HG03135 (cell line): ENCODE measurements at regions not wholly inside any gene's neighbourhood (a gene's known extent, or its start where the extent isn't known, plus 50 kb on each side); places are given as distances from the start of the nearest gene placed in this dataset.
A peak's percentile ranks its signal among the peaks of the same experiment; 100 is the strongest.

ENCODE experiments used
- ATAC-seq: cut with Tn5 transposase; IDR thresholded peaks from one replicate; pipeline ENCODE4 v1.9.1; 2021; ENCODE audit warnings: mild to moderate bottlenecking, moderate library complexity; ENCODE audit not compliant: unreplicated experiment

- ATAC-seq, result no peak
Measured at GRCh38 chr6:105598264-105598663, 195.4 kb upstream of the PREP start.

GRCh38 chr6:105596284-105596755, 193.4 kb upstream of the PREP start:
- ATAC-seq, result no peak

GRCh38 chr6:105595829-105596228, 192.9 kb upstream of the PREP start:
- no peak for ATAC-seq

DNA sequence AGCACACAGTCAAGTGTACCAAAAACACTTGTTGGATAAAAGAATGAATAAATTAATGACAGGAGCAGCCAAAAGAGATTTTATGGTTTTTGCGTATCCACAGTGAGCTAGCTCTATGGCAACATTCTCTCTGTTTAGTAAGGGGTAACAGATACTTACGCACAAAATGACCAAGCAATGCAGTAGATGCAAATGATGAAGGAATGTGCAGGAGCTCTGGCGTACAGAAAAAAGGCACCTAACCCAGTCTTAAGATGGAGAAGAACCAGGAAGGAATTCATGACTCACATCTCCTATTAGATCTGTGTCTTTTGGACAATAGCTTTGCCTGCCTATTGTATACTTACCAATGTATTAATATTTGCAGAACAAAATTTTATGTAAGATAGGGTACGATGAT, 191.9 kb upstream of the PREP start:
- ATAC-seq, result no peak

GRCh38 chr6:105593805-105594671, 191.2 kb upstream of the PREP start:
- no peak for ATAC-seq

- ATAC-seq, result no peak
Measured at GRCh38 chr6:105593056-105593690, 190.3 kb upstream of the PREP start.

GRCh38 chr6:105592329-105592728, 189.4 kb upstream of the PREP start:
- no peak for ATAC-seq

DNA sequence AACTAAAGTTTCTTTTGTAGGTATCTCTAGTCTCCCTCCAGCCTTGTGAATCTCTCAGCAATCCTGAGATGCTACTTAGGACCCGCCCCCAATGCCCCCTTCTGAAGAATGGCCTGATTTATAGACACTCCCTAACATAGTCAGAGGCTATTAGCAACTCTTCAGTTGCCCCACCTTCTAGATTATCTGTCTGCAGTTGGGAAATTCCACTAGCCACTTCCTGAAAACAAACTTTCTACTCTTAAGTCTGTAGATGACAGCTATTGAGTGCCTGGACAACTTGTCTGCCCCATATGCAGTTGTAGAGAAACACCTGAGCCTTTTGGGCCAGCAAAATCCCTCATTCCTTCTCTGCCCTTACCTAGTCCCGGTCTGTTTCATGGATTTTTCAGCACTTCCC, 188.2 kb upstream of the PREP start:
- ATAC-seq, result peak; percentile 84

DNA sequence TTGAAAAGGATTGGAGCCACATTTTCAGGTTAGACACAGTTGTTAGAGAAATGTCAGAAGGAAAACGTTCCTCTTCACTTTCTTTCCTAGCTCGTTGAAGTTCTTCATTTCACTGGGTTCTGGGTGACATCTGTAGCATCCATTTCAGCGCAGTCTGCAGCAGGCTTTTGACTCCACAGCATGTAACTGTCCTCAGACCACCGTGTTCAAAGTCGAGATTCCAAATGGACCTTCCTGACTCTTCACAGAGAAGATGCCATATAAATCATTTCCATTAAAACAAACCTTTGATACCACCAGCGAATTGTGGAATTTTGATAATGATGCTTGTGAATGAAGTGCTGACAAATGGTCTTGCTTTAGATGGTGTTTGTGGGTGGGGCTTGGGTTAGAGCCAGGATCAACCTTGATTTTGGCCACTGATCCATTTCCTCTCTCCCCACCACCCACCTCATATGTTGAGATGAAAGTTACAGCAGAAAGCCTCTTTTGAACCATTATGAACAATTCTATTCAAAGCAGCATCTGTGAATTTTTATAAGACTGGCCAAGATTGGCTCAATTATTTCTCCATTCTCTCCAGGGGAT, 185.3 kb upstream of the PREP start:
- no peak for ATAC-seq

DNA sequence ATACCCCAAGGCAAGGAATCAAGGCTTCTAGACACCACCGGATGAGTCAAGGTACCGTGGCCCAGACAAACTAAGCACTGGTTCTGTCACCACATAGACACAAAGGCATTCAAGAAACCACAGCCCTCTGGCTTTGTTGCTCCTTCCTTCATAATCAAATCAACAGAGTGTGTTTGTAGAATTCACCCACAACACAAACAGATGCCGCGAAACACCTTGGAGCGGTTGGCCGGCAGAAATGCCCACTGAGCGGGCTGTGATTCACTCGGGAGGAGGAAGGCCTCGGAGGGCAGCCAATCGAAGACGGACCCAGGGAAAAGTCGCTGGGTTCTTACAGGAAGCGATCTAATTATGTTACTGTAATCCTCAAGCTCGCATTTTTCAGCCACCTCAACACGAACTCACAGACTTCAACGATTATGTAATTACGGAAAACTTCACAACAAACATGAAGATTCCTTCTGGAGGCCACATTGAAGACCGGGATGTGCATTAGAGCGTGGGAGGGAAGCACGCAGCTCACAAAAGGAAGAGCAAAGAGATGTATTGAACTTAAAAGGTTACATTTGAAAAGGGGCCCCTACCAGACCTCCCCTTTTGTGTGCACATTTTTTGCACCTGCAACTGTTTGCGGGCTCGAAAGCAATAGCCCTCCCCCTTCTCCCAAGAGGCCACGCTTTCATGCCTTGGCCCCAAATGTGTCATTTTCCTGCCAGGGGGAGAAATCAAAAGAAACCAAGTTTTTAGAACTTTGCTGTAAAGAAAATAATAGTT, 184.7 kb upstream of the PREP start:
- no peak for ATAC-seq

GRCh38 chr6:105578179-105578707, 175.4 kb upstream of the PREP start:
- no peak for ATAC-seq

- no peak for ATAC-seq
Measured at GRCh38 chr6:105573556-105573955, 170.7 kb upstream of the PREP start.

- ATAC-seq, result no peak
Measured at GRCh38 chr6:105573138-105573537, 170.3 kb upstream of the PREP start.

DNA sequence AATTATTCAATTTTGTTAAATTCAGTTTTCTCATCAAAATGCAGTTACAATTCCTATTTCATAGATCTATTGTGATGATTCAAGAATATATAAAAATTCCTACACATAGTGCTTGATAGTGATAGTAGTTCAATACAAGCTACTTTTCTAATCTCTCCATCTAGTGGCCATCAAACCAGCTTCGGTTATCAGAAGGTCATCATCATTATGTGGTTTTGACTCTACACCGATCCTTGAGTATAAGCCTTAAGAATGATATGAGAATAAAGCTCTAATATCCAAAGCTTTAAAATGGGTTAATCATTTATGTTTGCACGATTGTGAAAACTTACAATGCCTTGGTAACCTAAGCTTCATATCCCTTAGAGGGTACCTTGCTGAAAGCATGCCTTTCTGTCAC, 167.5 kb upstream of the PREP start:
- ATAC-seq, result no peak

DNA sequence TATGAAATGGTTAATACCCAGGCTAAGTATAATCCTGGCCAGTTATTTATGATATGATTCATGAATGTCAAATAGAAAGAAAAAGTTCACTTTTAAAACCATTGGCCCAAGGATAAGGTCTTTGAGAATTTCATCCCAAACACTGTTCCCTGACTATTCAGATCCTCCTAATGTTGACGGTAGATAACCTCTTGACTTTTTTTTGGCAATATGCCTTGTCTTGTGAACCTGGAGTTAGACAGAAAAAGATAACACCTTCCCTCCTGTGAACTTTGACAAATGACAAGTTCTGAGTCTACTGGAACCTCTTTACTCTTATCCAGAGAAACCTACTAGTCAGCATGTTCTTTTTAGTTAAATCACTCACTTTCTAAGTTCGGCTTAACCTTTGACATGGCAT, 166.8 kb upstream of the PREP start:
- ATAC-seq, result no peak

DNA sequence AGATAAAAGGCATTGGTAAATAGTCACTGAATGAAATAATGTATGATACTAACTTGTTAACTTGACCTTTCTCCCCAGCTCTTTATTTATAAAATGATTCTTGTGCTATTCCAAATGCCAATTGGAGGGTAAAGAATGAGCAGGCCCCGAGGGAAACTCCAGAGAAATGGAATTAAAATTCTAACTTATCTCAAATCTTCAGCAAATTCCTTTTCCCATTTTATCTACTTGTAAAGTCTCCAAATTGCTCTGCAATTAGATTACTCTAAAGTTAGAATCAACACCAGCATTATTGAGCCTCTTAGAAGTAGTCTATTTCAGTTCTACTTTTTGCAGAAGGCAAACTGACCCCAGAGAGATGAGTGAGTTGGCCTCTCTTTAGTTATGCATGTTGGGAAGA, 165.9 kb upstream of the PREP start:
- no peak for ATAC-seq

GRCh38 chr6:105568142-105568541, 165.3 kb upstream of the PREP start:
- ATAC-seq, result no peak

DNA sequence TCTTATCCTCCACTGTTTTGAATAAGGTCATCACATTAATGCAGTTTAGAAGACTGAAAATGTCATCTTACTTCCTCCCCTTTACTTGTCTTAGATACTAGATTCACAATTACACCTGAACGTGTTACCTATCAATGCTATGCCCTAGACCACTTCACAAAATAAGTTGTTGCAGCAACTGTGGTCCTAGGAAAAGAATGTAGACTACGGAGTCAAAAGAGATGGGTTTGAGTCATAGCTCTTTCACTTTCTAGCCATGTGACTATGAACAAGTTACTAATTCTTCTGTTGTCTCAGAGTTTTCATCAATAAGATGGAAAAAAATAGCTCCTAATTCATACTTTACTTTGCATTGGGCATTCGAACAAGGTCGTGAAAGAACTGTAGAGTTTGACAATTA, 164.3 kb upstream of the PREP start:
- ATAC-seq, result no peak

DNA sequence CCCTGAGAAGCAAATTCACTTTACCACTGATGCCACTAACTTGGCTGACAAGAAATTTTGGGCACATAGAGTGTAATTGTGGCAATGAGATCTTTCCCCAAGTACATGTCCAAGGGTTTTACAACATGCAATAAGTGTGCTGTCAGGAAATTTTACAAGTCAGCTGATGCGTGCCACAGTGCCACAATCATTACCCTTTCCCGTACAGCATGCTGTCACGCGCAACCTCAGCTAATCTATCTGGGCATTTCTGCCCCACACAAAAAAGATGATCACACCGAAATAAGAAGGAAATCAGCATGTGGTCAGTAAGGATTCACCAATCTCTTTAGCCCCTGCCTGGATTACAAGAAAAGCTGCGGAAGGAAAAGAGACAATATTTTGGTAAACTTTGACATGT, 163.6 kb upstream of the PREP start:
- no peak for ATAC-seq

DNA sequence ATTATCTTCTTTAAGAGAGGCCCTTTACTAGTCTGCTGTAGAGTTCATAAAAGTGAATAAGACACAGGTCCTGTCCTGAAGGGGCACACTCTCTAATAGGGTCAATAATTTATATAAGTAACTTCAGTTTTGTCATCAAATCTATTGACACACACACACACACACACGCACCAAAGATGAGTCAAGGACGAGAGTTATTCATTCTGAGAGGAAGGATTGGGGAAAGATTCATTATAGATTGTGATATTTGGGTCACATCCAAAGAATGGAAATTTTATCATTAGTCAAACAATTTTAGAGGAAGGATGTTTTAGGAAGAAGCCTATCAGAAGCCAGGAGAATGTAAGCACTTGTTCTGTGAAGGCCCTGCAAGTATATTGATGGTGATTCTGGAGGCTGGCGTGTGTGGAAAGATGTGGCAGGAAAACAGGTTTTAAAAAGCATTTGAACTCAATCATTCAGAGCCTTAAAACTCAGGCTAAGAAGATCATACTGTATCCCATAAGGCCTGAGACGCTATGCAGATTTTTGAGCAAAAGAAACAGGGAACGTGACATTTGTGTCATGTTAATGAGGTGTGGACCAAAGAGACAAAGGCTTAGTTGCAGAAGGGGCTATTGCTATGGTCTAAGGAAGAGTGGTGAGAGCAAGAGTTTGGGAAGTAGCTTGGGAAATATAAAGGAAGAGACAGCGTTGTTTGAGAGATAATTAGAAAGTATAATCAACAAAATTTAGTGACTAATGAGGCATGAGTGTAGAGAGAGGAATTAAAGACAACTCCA, 161.4 kb upstream of the PREP start:
- ATAC-seq, result no peak
